ENCODE measurements at regions not wholly inside any gene's neighbourhood (a gene's known extent, or its start where the extent isn't known, plus 50 kb on each side); places are given as distances from the start of the nearest gene placed in this dataset.

GRCh38 chr2:12980817-12981216 is 264.1 kb downstream of the TRIB2 start:
- H3K27ac ChIP-seq: no peak overlapping the region
- H3K4me1 ChIP-seq: no peaks in the 10 kb centered on the region
- no peak overlapping the region for H3K4me3 ChIP-seq
- H3K36me3 ChIP-seq: no peaks in the 10 kb centered on the region
- H3K9me3 ChIP-seq: no peaks in the 10 kb centered on the region
- H3K27me3 ChIP-seq: no peaks in the 10 kb centered on the region
- intact Hi-C loops (cut with DNase I): no loop called here
- TF ChIP-seq CTCF (IDR thresholded peaks at IDR 0.05) (no peak), POLR2A (IDR thresholded peaks at IDR 0.05) (no peak), POLR2AphosphoS5 (IDR thresholded peaks at IDR 0.05; ENCODE audit: insufficient read depth in 1 of 2, low read depth in 1 of 2) (no peak)
- no peak for DNase-seq (ENCODE audit: extremely low spot score in 2 of 2)

GRCh38 chr2:12982149-12982584 is 265.4 kb downstream of the TRIB2 start:
- TF ChIP-seq POLR2AphosphoS5 (IDR thresholded peaks at IDR 0.05; ENCODE audit: insufficient read depth in 1 of 2, low read depth in 1 of 2): no peak
- TF ChIP-seq CTCF (IDR thresholded peaks at IDR 0.05): no peak
- no peak for TF ChIP-seq POLR2A (IDR thresholded peaks at IDR 0.05)
- no peaks in the 10 kb centered on the region for H3K27me3 ChIP-seq
- no peak overlapping the region for H3K27ac ChIP-seq
- H3K4me3 ChIP-seq: no peak overlapping the region
- DNase-seq (ENCODE audit: extremely low spot score in 2 of 2): no peak
- H3K4me1 ChIP-seq: no peaks in the 10 kb centered on the region
- H3K36me3 ChIP-seq: no peaks in the 10 kb centered on the region
- intact Hi-C loops (cut with DNase I): no loop called here
- H3K9me3 ChIP-seq: no peaks in the 10 kb centered on the region

GRCh38 chr2:12987246-12987645 is 270.5 kb downstream of the TRIB2 start:
- Histone ChIP-seq H3K27me3 (no peaks in the 10 kb centered on the region), H3K27ac (no peak overlapping the region), H3K9me3 (no peaks in the 10 kb centered on the region), H3K4me1 (no peaks in the 10 kb centered on the region), H3K4me3 (no peak overlapping the region), H3K36me3 (no peaks in the 10 kb centered on the region)
- DNase-seq (ENCODE audit: extremely low spot score in 2 of 2): no peak
- intact Hi-C loops (cut with DNase I): no loop called here
- TF ChIP-seq POLR2AphosphoS5 (IDR thresholded peaks at IDR 0.05; ENCODE audit: insufficient read depth in 1 of 2, low read depth in 1 of 2): no peak
- no peak for TF ChIP-seq POLR2A (IDR thresholded peaks at IDR 0.05)
- no peak for TF ChIP-seq CTCF (IDR thresholded peaks at IDR 0.05)

GRCh38 chr2:12988279-12988678 is 271.5 kb downstream of the TRIB2 start:
- Histone ChIP-seq H3K4me1 (no peaks in the 10 kb centered on the region), H3K9me3 (no peaks in the 10 kb centered on the region), H3K4me3 (no peak overlapping the region), H3K27ac (no peak overlapping the region), H3K36me3 (no peaks in the 10 kb centered on the region), H3K27me3 (no peaks in the 10 kb centered on the region)
- no peak for TF ChIP-seq CTCF (IDR thresholded peaks at IDR 0.05)
- no peak for TF ChIP-seq POLR2A (IDR thresholded peaks at IDR 0.05)
- TF ChIP-seq POLR2AphosphoS5 (IDR thresholded peaks at IDR 0.05; ENCODE audit: insufficient read depth in 1 of 2, low read depth in 1 of 2): no peak
- intact Hi-C loops (cut with DNase I): no loop called here
- DNase-seq (ENCODE audit: extremely low spot score in 2 of 2): no peak

- intact Hi-C loops (cut with DNase I): loop anchor here (10.0 kb wide), 1 partner anchor 586 kb away; no protein-coding TSS in a partner anchor
- no peak for TF ChIP-seq POLR2A (IDR thresholded peaks at IDR 0.05)
- no peak for TF ChIP-seq POLR2AphosphoS5 (IDR thresholded peaks at IDR 0.05; ENCODE audit: insufficient read depth in 1 of 2, low read depth in 1 of 2)
- TF ChIP-seq CTCF (IDR thresholded peaks at IDR 0.05): no peak
- Histone ChIP-seq H3K4me1 (no peaks in the 10 kb centered on the region), H3K27ac (no peak overlapping the region), H3K36me3 (no peaks in the 10 kb centered on the region), H3K27me3 (no peaks in the 10 kb centered on the region), H3K4me3 (no peak overlapping the region), H3K9me3 (no peaks in the 10 kb centered on the region)
- DNase-seq (ENCODE audit: extremely low spot score in 2 of 2): no peak
Observed at GRCh38 chr2:12990523-12990922, 273.8 kb downstream of the TRIB2 start.

Data from vagina (tissue), 2 donors.